ENCODE measurements at regions not wholly inside any gene's neighbourhood (a gene's known extent, or its start where the extent isn't known, plus 50 kb on each side); places are given as distances from the start of the nearest gene placed in this dataset.

GRCh38 chr12:30859226-30859625 lies 67.3 kb upstream of the TSPAN11 start:
- Histone ChIP-seq H3K27ac (ENCODE audit: low read depth) (no peak overlapping the region), H3K4me2 (no peak overlapping the region), H2AFZ (no peak overlapping the region), H3K4me1 (ENCODE audit: insufficient read depth) (peaks cover 8% of the 10 kb centered on the region; the same call in 1 of the 2 replicates), H3K79me2 (replicated peaks; ENCODE audit: insufficient read depth) (no peaks in the 10 kb centered on the region), H3F3A (replicated peaks; ENCODE audit: low read depth) (no peaks in the 10 kb centered on the region), H3K36me3 (ENCODE audit: insufficient read depth) (no peaks in the 10 kb centered on the region), H3K27me3 (ENCODE audit: insufficient read depth) (no peaks in the 10 kb centered on the region), H3K4me3 (no peak overlapping the region), H4K20me1 (replicated peaks; ENCODE audit: insufficient read depth) (no peaks in the 10 kb centered on the region; the same call in 1 of the 2 replicates), H3K9me2 (ENCODE audit: insufficient read depth) (no peaks in the 10 kb centered on the region)
- H3K27ac Mint-ChIP-seq: no peak overlapping the region
- peaks cover 7% of the 10 kb centered on the region for H3K27me3 Mint-ChIP-seq (ENCODE audit: insufficient read depth, low read depth, poor library complexity)
- no peaks in the 10 kb centered on the region for H3K9me3 Mint-ChIP-seq
- no peaks in the 10 kb centered on the region for H3K36me3 Mint-ChIP-seq (ENCODE audit: low read depth)
- DNase-seq (ENCODE audit: low spot score): no peak
- H3K4me3 Mint-ChIP-seq: no peak overlapping the region
- peaks cover 12% of the 10 kb centered on the region for H3K4me1 Mint-ChIP-seq
- ATAC-seq: no peak
- no peak for TF ChIP-seq JUNB (IDR thresholded peaks at IDR 0.05; ENCODE audit: unreplicated experiment)
- TF ChIP-seq POLR2AphosphoS5 (IDR thresholded peaks at IDR 0.05; ENCODE audit: low read depth): no peak
- TF ChIP-seq EZH2phosphoT487 (IDR thresholded peaks at IDR 0.05; ENCODE audit: unreplicated experiment): no peak
- TF ChIP-seq ZNF462 (CRISPR knock-in tag; IDR thresholded peaks at IDR 0.05): no peak
- TF ChIP-seq NANOG (IDR thresholded peaks at IDR 0.05; ENCODE audit: borderline replicate concordance): no peak
- TF ChIP-seq, protein P1, sequence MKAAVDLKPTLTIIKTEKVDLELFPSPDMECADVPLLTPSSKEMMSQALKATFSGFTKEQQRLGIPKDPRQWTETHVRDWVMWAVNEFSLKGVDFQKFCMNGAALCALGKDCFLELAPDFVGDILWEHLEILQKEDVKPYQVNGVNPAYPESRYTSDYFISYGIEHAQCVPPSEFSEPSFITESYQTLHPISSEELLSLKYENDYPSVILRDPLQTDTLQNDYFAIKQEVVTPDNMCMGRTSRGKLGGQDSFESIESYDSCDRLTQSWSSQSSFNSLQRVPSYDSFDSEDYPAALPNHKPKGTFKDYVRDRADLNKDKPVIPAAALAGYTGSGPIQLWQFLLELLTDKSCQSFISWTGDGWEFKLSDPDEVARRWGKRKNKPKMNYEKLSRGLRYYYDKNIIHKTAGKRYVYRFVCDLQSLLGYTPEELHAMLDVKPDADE (IDR thresholded peaks at IDR 0.05): no peak
- TF ChIP-seq CREB1 (CRISPR knock-in tag; IDR thresholded peaks at IDR 0.05; ENCODE audit: low read depth): no peak
- no peak for TF ChIP-seq ZNF331 (CRISPR knock-in tag; IDR thresholded peaks at IDR 0.05; ENCODE audit: low read depth)
- TF ChIP-seq, protein P2, sequence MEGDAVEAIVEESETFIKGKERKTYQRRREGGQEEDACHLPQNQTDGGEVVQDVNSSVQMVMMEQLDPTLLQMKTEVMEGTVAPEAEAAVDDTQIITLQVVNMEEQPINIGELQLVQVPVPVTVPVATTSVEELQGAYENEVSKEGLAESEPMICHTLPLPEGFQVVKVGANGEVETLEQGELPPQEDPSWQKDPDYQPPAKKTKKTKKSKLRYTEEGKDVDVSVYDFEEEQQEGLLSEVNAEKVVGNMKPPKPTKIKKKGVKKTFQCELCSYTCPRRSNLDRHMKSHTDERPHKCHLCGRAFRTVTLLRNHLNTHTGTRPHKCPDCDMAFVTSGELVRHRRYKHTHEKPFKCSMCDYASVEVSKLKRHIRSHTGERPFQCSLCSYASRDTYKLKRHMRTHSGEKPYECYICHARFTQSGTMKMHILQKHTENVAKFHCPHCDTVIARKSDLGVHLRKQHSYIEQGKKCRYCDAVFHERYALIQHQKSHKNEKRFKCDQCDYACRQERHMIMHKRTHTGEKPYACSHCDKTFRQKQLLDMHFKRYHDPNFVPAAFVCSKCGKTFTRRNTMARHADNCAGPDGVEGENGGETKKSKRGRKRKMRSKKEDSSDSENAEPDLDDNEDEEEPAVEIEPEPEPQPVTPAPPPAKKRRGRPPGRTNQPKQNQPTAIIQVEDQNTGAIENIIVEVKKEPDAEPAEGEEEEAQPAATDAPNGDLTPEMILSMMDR (conservative IDR thresholded peaks at IDR 0.05; ENCODE audit: low read depth in 2 of 2): no peak
- TF ChIP-seq STAT1 (IDR thresholded peaks at IDR 0.05; ENCODE audit: unreplicated experiment): no peak
- TF ChIP-seq EZH2 (IDR thresholded peaks at IDR 0.05; ENCODE audit: low read depth, unreplicated experiment): no peak
- no peak for TF ChIP-seq REST (IDR thresholded peaks at IDR 0.05; ENCODE audit: unreplicated experiment)
- no peak for TF ChIP-seq ZNF114 (CRISPR knock-in tag; IDR thresholded peaks at IDR 0.05)
